ENCODE measurements at regions not wholly inside any gene's neighbourhood (a gene's known extent, or its start where the extent isn't known, plus 50 kb on each side); places are given as distances from the start of the nearest gene placed in this dataset.

DNA sequence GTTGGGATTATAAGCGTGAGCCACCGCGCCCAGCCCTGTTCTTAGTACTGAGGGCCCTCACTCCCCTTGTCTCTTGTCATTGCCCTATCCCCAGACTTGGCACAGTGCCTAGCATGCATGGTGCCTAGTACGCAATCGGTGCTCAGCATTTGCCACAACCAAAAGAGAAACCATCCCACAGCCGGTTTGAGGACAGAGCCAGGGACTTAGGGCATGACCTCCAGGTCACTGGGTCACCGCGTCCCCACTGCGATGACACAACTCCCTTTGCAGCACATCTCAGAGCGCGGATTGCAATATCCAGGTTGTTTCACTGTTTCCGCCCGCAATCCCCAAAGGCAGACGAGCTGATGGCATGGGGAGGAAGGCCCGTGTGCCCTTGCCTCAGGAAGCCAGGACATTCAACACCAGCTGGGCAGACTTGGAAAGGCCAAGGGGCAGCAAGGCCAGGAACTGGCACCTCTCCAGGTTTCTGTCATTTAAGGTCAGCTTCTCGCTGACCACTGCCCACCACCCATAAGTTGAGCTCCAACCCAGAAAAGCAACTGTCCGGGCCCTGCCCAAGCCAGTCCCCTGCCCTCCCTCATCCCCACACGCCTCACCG lies 274.5 kb downstream of the MRTFB start:
- H3K27ac Mint-ChIP-seq, result no peak overlapping the region
- TF ChIP-seq CTCF (IDR thresholded peaks at IDR 0.05), result no peak

DNA sequence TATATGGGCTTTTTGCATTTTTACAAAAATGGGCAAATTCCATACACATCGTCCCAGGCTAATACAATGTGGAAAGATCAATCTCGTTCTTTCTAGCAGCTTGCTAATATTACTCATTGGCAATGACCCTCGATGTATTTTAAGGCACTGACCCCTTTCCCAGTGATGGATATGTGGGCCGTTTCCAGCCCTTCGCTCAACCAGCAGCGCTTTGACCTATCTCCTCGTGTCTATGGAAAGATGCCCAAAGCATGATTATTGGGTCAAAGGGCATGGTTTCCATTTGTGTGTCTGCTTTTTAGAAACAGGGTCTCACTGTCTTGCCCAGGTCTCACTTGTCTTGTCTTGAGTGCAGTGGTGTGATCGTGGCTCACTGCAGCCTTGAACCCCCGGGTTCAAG lies 273.8 kb downstream of the MRTFB start:
- no peak for TF ChIP-seq CTCF (IDR thresholded peaks at IDR 0.05)
- Mint-ChIP-seq H3K27me3 (ENCODE audit: insufficient read depth) (no peaks in the 10 kb centered on the region; the same call in 1 of the 2 replicates), H3K4me3 (no peak overlapping the region), H3K36me3 (ENCODE audit: low read depth) (peaks cover 24% of the 10 kb centered on the region), H3K27ac (no peak overlapping the region), H3K4me1 (ENCODE audit: low read depth) (no peaks in the 10 kb centered on the region), H3K9me3 (peaks cover 15% of the 10 kb centered on the region; the same call in 1 of the 2 replicates)
- DNase-seq, result no peak

More for the DNA sequence above, 274.5 kb downstream of the MRTFB start:
- H3K9me3 Mint-ChIP-seq, result peaks cover 13% of the 10 kb centered on the region; the same call in 1 of the 2 replicates
- DNase-seq, result no peak
- peaks cover 20% of the 10 kb centered on the region for H3K36me3 Mint-ChIP-seq (ENCODE audit: low read depth)
- H3K4me1 Mint-ChIP-seq (ENCODE audit: low read depth), result no peaks in the 10 kb centered on the region
- no peaks in the 10 kb centered on the region; the same call in 1 of the 2 replicates for H3K27me3 Mint-ChIP-seq (ENCODE audit: insufficient read depth)
- H3K4me3 Mint-ChIP-seq, result no peak overlapping the region

- H3K4me3 Mint-ChIP-seq, result no peak overlapping the region
- no peak for DNase-seq
- no peaks in the 10 kb centered on the region; the same call in 1 of the 2 replicates for H3K27me3 Mint-ChIP-seq (ENCODE audit: insufficient read depth)
- no peak overlapping the region for H3K27ac Mint-ChIP-seq
- peaks cover 26% of the 10 kb centered on the region for H3K36me3 Mint-ChIP-seq (ENCODE audit: low read depth)
- no peaks in the 10 kb centered on the region for H3K4me1 Mint-ChIP-seq (ENCODE audit: low read depth)
- H3K9me3 Mint-ChIP-seq, result peaks cover 15% of the 10 kb centered on the region; the same call in 1 of the 2 replicates
- no peak for TF ChIP-seq CTCF (IDR thresholded peaks at IDR 0.05)
These were observed 273.2 kb downstream of the MRTFB start for GRCh38 chr16:14344292-14344691.

DNA sequence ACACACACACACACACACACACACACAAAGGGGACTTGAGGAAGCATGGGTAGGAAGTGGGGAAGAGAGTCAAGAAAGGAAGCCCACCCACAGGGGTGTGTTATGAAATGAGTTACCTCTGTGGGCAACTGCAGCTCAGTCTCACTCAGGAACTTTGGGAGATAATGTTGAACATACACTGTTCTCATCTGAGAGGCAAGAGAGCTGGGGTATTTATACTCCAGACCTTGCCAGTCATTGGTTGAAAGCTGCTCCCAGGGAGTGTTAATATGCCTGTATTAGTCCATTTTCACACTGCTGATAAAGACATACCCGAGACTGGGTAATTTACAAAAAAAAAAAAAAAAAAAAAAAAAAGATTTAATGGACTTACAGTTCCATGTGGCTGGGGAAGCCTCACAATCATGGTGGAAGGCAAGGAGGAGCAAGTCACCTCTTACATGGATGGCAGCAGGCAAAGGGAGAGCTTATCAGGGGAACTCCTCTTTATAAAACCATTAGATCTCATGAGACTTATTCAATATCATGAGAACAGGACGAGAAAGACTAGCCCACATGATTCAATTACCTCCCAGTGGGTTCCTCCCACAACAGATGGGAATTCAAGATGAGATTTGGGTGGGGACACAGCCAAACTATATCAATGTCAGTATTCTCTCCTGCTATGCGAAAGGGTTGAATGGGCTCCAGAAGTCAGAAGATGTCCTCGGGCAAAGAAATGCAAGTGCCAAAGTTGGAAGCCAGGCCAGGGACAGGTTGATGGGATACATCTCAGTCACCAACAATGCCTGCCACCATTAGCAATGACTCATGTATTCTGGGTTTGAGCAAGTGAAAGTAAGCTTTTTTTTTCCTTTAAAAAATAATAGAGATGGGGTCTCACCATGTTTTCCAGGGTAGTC lies 270.5 kb downstream of the MRTFB start:
- peaks cover 24% of the 10 kb centered on the region for H3K36me3 Mint-ChIP-seq (ENCODE audit: low read depth)
- H3K4me3 Mint-ChIP-seq, result no peak overlapping the region
- no peak for DNase-seq
- TF ChIP-seq CTCF (IDR thresholded peaks at IDR 0.05), result no peak
- H3K27me3 Mint-ChIP-seq (ENCODE audit: insufficient read depth), result no peaks in the 10 kb centered on the region
- peaks cover 15% of the 10 kb centered on the region; the same call in 1 of the 2 replicates for H3K9me3 Mint-ChIP-seq
- H3K27ac Mint-ChIP-seq, result no peak overlapping the region
- peaks cover 5% of the 10 kb centered on the region; the same call in 1 of the 2 replicates for H3K4me1 Mint-ChIP-seq (ENCODE audit: low read depth)

GRCh38 chr16:14339694-14340093 lies 268.6 kb downstream of the MRTFB start:
- Mint-ChIP-seq H3K4me1 (ENCODE audit: low read depth) (peaks cover 5% of the 10 kb centered on the region; the same call in 1 of the 2 replicates), H3K27me3 (ENCODE audit: insufficient read depth) (no peaks in the 10 kb centered on the region; the same call in 1 of the 2 replicates), H3K4me3 (no peak overlapping the region), H3K9me3 (peaks cover 10% of the 10 kb centered on the region; the same call in 1 of the 2 replicates), H3K27ac (no peak overlapping the region), H3K36me3 (ENCODE audit: low read depth) (peaks cover 22% of the 10 kb centered on the region)
- no peak for TF ChIP-seq CTCF (IDR thresholded peaks at IDR 0.05)
- no peak for DNase-seq
